ENCODE measurements at regions not wholly inside any gene's neighbourhood (a gene's known extent, or its start where the extent isn't known, plus 50 kb on each side); places are given as distances from the start of the nearest gene placed in this dataset.

- CTCF ChIA-PET = interaction anchor here (1.7 kb wide), 1 partner anchor 9 kb away, joined by 5 read pairs; no protein-coding TSS in a partner anchor
- WGBS (ENCODE audit: low lambda C conversion rate) = 16% methylated on average over 2 of the region's 2 CpGs
- Histone ChIP-seq H3K79me2 (ENCODE audit: insufficient read depth) (no peaks in the 10 kb centered on the region), H3K9me3 (no peaks in the 10 kb centered on the region), H3K27me3 (ENCODE audit: insufficient read depth) (no peaks in the 10 kb centered on the region), H4K20me1 (ENCODE audit: insufficient read depth) (no peaks in the 10 kb centered on the region), H3K27ac (ENCODE audit: low read depth in 2 of 2, low read length in 1 of 2) (no peak overlapping the region), H2AFZ (ENCODE audit: low read depth) (no peak overlapping the region), H3K9ac (no peak overlapping the region), H3K9me2 (no peaks in the 10 kb centered on the region), H3K36me3 (replicated peaks in 1 of 2; ENCODE audit: control insufficient read depth in 1 of 2, insufficient read depth in 2 of 2, low read length in 1 of 2) (no peaks in the 10 kb centered on the region), H3F3A (replicated peaks; ENCODE audit: insufficient read depth) (no peaks in the 10 kb centered on the region), H3K4me1 (ENCODE audit: control insufficient read depth in 1 of 2, insufficient read depth in 2 of 2, low read depth in 1 of 2, low read length in 1 of 2) (peaks cover 0 to 5% of the 10 kb centered on the region in 2 experiments; a peak in 1 of 4 replicates), H3K4me2 (no peak overlapping the region), H3K4me3 (ENCODE audit: low read depth in 2 of 2, low read length in 1 of 2) (no peak overlapping the region)
- TF ChIP-seq NRF1 (IDR thresholded peaks at IDR 0.05; ENCODE audit: low read depth, low read length) (no peak), CTCF (IDR thresholded peaks at IDR 0.05) (no peak), YY1 (IDR thresholded peaks at IDR 0.05; ENCODE audit: low read depth) (no peak), RAD21 (IDR thresholded peaks at IDR 0.05; ENCODE audit: low read length) (no peak), GATA2 (CRISPR knock-in tag; IDR thresholded peaks at IDR 0.05) (no peak), RXRA (IDR thresholded peaks at IDR 0.05; ENCODE audit: borderline replicate concordance, low read depth) (no peak), JUND (IDR thresholded peaks at IDR 0.05) (no peak), MEF2A (IDR thresholded peaks at IDR 0.05; ENCODE audit: borderline replicate concordance, low read depth) (no peak), TEAD4 (IDR thresholded peaks at IDR 0.05; ENCODE audit: borderline replicate concordance, insufficient read depth) (no peak), CHD2 (IDR thresholded peaks at IDR 0.05; ENCODE audit: low read length, partially characterized antibody) (no peak), RFX5 (IDR thresholded peaks at IDR 0.05; ENCODE audit: low read length) (no peak)
- no peak for DNase-seq
- POLR2A ChIA-PET = no interaction called here
Observed at GRCh38 chr10:121296881-121297585, 301.2 kb downstream of the FGFR2 start.

- no peak for DNase-seq
- Histone ChIP-seq H3K79me2 (ENCODE audit: insufficient read depth) (no peaks in the 10 kb centered on the region), H3K9me2 (no peaks in the 10 kb centered on the region), H3F3A (replicated peaks; ENCODE audit: insufficient read depth) (no peaks in the 10 kb centered on the region), H3K4me1 (ENCODE audit: control insufficient read depth in 1 of 2, insufficient read depth in 2 of 2, low read depth in 1 of 2, low read length in 1 of 2) (no peaks in the 10 kb centered on the region), H3K4me3 (ENCODE audit: low read depth in 2 of 2, low read length in 1 of 2) (no peak overlapping the region), H3K9me3 (no peaks in the 10 kb centered on the region; the same call in 1 of the 2 replicates), H3K4me2 (no peak overlapping the region), H4K20me1 (ENCODE audit: insufficient read depth) (no peaks in the 10 kb centered on the region), H3K27ac (ENCODE audit: low read depth in 2 of 2, low read length in 1 of 2) (no peak overlapping the region), H3K27me3 (ENCODE audit: insufficient read depth) (no peaks in the 10 kb centered on the region), H3K9ac (no peak overlapping the region), H2AFZ (ENCODE audit: low read depth) (no peak overlapping the region), H3K36me3 (replicated peaks in 1 of 2; ENCODE audit: control insufficient read depth in 1 of 2, insufficient read depth in 2 of 2, low read length in 1 of 2) (no peaks in the 10 kb centered on the region)
- ChIA-PET POLR2A (no interaction called here), CTCF (no interaction called here)
- TF ChIP-seq FOXJ3 (CRISPR knock-in tag; IDR thresholded peaks at IDR 0.05) = no peak
- TF ChIP-seq SMC3 (IDR thresholded peaks at IDR 0.05; ENCODE audit: low read depth, low read length) = no peak
- TF ChIP-seq, protein P1, sequence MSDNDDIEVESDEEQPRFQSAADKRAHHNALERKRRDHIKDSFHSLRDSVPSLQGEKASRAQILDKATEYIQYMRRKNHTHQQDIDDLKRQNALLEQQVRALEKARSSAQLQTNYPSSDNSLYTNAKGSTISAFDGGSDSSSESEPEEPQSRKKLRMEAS (IDR thresholded peaks at IDR 0.05; ENCODE audit: low read depth) = no peak
- no peak for TF ChIP-seq JUND (IDR thresholded peaks at IDR 0.05)
- no peak for TF ChIP-seq NRF1 (IDR thresholded peaks at IDR 0.05; ENCODE audit: low read depth, low read length)
- TF ChIP-seq TCF12 (IDR thresholded peaks at IDR 0.05) = no peak
- no peak for TF ChIP-seq MEF2A (IDR thresholded peaks at IDR 0.05; ENCODE audit: borderline replicate concordance, low read depth)
- no peak for TF ChIP-seq EP300 (IDR thresholded peaks at IDR 0.05; ENCODE audit: borderline replicate concordance in 1 of 2, low read depth in 1 of 2, low read length in 1 of 2)
- 39% methylated on average over 6 of the region's 6 CpGs for WGBS (ENCODE audit: low lambda C conversion rate)
Observed at GRCh38 chr10:121300723-121301122, 297.5 kb downstream of the FGFR2 start.

Measured in SK-N-SH (cell line).